GM12864 (cell line): ENCODE measurements at regions not wholly inside any gene's neighbourhood (a gene's known extent, or its start where the extent isn't known, plus 50 kb on each side); places are given as distances from the start of the nearest gene placed in this dataset.

Source experiments
- DNase-seq: peaks from one replicate; pipeline ENCODE4 v3.0.0-alpha.2; 2011; ENCODE audit warnings: low read depth
- H3K4me3 ChIP-seq: 2 replicates; pipeline ENCODE4 v1.5.1; 2011; ENCODE audit warnings: mild to moderate bottlenecking, low read depth, low read length, control low read depth
- TF ChIP-seq, protein P1 (sequence below): IDR thresholded peaks from 2 replicates; pipeline ENCODE4 v1.5.1; 2011; ENCODE audit warnings: low read depth, mild to moderate bottlenecking, moderate library complexity, low read length, control low read depth, inconsistent platforms; ENCODE audit errors: missing control alignments

DNA sequence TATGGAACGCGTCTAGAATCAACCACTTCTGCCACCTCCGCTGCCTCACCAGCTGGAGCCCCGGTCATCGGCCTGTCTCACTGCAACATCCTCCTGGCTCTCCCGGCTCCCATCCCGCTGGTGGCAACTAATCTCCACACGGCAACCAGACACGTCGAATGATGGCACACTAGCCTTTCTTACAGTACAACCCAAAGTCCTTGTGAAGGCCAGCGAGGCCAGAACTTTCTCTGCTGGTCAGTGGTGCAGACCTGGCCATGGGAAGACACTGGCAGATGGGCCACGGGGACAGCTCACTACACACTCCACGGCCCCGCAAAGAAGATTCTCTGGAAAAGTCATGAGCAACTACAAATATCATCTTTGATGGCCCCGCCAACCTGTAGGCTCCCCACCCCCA is 117.6 kb downstream of the RMI2 start:
- DNase-seq, result no peak
- TF ChIP-seq, protein P1, sequence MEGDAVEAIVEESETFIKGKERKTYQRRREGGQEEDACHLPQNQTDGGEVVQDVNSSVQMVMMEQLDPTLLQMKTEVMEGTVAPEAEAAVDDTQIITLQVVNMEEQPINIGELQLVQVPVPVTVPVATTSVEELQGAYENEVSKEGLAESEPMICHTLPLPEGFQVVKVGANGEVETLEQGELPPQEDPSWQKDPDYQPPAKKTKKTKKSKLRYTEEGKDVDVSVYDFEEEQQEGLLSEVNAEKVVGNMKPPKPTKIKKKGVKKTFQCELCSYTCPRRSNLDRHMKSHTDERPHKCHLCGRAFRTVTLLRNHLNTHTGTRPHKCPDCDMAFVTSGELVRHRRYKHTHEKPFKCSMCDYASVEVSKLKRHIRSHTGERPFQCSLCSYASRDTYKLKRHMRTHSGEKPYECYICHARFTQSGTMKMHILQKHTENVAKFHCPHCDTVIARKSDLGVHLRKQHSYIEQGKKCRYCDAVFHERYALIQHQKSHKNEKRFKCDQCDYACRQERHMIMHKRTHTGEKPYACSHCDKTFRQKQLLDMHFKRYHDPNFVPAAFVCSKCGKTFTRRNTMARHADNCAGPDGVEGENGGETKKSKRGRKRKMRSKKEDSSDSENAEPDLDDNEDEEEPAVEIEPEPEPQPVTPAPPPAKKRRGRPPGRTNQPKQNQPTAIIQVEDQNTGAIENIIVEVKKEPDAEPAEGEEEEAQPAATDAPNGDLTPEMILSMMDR, result no peak
- H3K4me3 ChIP-seq, result no peak overlapping the region

- H3K4me3 ChIP-seq, result no peak overlapping the region
- TF ChIP-seq, protein P1, result no peak
These were observed 119.0 kb downstream of the RMI2 start for GRCh38 chr16:11464241-11464640.

DNA sequence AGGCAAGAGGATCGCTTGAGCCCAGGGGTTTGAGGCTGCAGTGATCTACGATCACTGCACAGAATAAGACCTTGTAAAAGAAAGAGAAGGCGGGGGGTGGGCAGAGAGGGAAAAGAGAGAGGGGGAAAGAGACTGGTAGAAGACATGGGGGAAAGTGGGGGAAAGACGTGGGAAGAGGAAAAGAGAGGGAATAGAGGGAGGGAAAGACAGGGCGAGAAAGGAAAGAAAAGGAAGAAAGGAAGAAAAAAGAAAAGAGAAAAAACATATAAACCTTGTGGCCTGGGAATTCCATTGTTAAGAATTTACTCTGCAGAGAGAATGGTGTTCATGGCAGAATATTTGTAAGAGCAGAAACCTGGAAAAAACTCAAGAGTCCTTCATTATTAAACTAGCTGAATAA is 120.4 kb downstream of the RMI2 start:
- no peak overlapping the region for H3K4me3 ChIP-seq
- DNase-seq, result no peak
- TF ChIP-seq, protein P1, result no peak

More at GRCh38 chr16:11464241-11464640, 119.0 kb downstream of the RMI2 start:
- DNase-seq, result no peak

- no peak for DNase-seq
- TF ChIP-seq, protein P1, result no peak
- H3K4me3 ChIP-seq, result no peak overlapping the region
These were observed 115.9 kb downstream of the LITAF start for GRCh38 chr16:11470676-11471415.

DNA sequence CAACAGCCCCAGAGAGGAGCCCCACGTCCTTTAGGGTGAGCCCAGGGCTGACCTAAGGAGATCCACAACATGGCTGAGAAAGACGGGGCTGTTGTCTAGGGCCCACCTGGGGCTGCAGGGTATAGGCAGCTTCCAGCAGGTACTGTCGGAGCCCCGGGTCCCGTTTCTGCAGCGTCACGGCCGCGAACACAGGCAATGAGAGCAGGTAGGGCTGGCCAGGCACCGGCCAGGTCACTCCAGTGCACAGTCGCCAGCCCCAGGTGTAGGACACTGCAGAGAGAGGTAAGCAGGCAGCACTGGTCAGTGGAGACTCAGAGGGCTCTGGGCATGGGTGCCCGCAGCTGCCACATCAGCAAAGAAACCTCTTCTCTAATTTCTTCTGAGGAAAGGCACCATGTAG is 115.2 kb downstream of the LITAF start:
- TF ChIP-seq, protein P1, result no peak
- DNase-seq, result no peak
- H3K4me3 ChIP-seq, result no peak overlapping the region

DNA sequence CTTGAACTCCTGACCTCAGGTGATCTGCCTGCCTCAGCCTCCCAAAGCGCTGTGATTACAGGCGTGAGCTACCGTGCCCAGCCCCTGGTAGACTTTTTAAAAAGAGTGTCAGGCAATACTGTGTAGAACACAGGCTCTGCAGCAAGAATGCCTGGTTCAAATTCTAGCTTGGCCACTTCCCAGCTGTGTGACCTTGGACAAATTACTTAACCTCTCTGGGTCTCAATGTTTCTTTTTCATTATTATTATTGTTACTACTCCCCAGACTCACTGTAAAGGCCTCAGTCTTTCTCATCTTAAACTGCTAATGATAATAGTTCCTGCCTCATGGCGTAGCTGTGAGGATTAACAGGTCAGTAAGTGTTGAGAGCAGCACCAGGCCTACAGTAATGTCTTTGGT is 114.3 kb downstream of the LITAF start:
- TF ChIP-seq, protein P1, result no peak
- H3K4me3 ChIP-seq, result no peak overlapping the region

DNA sequence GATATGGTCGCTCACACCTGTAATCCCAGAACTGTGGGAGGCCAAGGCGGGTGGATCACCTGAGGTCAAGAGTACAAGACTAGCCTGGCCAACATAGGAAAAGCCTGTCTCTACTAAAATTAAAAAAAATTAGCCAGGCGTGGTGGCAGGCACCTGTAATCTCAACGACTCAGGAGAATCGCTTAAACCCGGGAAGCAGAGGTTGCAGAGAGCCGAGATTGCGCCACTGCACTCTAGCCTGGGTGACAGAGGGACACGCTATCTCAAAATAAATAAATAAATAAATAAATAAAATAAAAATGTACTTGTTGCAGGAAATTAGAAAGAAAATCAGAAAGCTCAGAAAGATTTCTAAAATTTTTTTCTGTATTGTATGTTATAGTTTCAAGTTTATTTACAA is 113.9 kb downstream of the LITAF start:
- no peak for DNase-seq
- TF ChIP-seq, protein P1, result no peak
- H3K4me3 ChIP-seq, result no peak overlapping the region

More for the DNA sequence above, 114.3 kb downstream of the LITAF start:
- DNase-seq, result no peak
